ENCODE measurements at regions not wholly inside any gene's neighbourhood (a gene's known extent, or its start where the extent isn't known, plus 50 kb on each side); places are given as distances from the start of the nearest gene placed in this dataset.

GRCh38 chr5:97494465-97494864, 311.4 kb upstream of the RIOK2 start (continued):
- TF ChIP-seq USF2 (IDR thresholded peaks at IDR 0.05; ENCODE audit: low read length), result no peak

All from H1 (cell line).